HG02763 (cell line): ENCODE measurements at regions not wholly inside any gene's neighbourhood (a gene's known extent, or its start where the extent isn't known, plus 50 kb on each side); places are given as distances from the start of the nearest gene placed in this dataset.

Source experiments
- ATAC-seq: cut with Tn5 transposase; IDR thresholded peaks from one replicate; pipeline ENCODE4 v1.9.1; 2021; ENCODE audit warnings: mild to moderate bottlenecking, moderate library complexity; ENCODE audit not compliant: unreplicated experiment

DNA sequence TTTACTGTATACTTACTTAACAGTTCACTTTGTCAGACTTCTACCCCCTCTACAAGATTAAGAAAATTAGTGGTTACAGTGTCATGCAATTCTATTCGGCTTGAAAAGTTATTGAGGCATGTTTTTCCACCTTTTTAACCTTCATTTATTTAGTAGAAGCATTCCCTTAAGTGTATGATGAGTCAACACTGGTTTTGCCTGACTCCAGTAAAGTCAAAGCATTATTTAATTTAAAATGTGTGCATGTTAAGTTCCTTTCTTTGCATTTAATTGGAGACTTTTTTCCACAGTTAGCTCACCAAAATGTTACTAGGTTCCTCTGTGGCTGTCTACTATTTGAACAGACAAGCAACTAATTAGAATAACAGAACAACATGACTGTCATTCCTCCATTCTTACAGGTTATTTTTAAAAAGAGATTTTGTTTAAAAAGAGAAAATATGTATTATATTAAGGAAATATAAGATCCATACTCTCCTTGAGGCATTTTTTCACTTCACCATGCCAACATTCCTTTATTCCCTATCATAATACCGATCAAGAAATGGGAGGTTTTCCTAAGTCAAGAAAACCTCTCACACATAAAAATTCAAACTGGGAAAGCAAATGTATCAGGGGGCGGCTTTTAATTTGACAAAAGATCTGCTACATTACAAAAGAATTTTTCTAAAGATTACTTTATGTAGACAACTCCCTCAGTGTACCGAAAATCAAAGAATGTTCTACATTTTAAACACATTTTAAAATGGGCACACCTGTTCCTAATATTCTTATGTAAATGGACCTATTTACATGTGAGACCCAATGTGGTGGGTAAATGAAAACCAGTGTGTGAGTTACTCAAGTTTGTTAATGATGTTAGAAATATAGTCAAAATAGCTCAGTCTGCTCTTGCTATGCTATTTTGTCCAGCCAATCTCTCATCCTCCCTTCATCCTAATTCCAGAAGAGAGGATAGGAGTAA is 361.2 kb downstream of the UTRN start:
- no peak for ATAC-seq

DNA sequence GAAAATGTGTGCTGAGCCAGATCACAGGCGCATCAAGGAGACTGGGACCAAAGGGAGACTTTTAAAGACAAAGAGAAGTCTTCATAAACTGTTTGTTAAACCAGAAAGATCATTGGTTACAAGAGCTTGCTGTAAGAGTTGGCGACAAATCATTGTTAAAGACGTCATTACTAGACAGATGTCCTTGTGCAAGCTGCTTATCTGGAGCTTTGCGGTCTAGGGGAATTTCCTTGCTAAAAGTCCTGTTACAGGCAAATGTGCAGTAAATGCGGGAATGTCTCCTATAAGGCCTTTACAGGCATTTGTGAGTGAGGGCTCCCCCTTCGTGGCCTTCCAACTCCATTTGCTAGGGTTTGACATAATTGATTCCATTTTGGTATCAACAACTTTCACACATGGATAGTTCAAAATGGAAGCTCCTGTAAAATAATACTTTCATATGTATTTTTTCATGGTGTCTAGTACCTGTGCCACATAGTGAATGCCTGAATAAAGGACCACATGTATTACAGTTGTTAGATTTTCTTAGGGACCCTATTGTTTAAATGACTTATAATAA is 362.4 kb downstream of the UTRN start:
- ATAC-seq, result no peak

DNA sequence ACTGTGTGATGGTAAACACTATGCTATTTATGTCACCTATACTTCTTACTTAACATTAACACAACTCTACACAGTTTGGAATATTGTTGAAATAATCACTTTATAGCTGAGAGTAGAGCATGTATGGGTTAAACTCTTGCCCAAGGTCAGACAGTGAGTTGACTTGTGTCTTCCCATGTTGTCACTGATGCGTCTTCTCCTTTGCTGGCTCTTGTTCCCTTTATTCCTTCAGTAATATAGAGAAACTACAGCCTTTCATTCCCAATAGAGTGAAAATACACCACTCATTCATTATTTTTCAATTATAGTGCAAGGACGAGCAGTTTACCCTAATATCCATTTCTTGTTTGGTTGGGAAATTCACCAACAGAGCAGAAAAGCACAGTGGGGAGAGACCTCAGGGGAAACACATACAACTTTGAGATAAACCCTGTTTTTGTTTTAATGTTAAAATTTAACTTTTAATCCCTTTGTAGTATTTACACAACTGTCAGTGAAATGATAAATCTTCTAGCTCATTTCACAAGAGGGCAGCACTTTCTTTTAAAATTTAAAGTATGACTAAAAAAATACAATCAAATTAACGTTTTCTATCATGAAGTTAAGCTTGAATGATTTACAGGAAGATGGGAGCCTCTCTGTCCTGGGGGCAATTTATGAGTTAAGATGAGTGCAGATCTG is 363.0 kb downstream of the UTRN start:
- ATAC-seq, result no peak

DNA sequence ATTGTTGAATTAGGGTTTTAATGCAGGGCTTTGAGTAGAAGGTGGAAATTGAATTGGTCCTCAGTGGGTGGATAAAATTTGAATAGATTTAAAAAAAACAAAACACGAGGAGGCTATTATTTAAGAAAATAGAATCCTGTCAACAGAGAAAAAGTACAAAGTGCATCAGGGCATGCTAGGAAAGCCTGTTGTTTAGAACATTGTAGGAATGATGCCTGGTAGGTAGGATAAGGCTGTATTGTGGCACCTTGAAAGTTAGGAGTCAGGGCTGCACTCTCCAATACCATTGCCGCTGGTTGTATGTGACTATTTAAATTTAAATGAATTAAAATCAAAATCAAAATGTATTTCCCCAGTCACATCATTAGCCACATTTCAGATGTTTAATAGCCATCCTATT is 363.9 kb downstream of the UTRN start:
- no peak for ATAC-seq

DNA sequence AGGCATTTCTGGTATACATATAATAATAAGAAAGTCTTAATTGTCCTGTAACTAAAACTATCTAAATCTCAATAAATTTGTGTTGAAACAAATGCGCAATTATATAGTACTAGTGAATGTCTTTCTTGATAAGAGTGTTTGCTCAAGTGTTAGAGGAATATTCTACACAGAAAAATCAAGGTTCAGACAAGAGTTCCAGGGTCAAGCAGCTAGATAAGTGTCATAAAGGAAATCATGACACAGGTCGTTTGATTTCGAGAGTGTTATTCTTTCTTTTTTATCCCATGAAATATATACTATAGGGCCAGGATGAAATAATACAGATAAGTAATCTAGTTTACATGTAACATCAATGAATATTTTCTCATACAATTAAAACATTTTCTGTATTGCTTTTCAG is 366.1 kb downstream of the UTRN start:
- ATAC-seq, result no peak

DNA sequence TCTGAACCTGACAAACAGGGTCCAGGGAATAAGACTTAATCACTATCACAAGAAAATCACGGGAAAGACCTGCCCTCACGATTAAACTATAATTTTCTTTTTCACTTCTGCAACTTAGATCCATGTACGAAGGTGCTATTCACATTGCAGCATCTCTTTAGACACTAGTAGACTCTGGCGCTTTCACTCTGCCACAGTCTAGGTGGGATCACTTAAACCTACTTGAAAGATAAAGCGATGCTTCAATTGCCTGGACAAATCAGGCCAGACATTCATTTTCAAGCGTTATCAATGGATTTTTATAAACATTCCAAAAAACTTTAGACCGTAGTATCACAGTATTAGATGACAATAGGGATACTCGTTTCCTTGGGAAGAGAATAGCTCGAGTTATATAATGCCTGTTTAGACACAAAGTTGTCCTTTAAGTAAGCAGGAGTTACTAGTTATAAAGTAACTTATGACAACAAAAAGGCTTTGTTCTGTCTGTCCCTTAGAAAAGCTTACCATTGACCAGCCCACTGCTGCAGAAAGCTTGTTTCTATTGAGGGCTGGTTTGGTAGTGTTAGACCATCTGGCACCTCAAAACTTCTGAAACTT is 367.3 kb downstream of the UTRN start:
- no peak for ATAC-seq

DNA sequence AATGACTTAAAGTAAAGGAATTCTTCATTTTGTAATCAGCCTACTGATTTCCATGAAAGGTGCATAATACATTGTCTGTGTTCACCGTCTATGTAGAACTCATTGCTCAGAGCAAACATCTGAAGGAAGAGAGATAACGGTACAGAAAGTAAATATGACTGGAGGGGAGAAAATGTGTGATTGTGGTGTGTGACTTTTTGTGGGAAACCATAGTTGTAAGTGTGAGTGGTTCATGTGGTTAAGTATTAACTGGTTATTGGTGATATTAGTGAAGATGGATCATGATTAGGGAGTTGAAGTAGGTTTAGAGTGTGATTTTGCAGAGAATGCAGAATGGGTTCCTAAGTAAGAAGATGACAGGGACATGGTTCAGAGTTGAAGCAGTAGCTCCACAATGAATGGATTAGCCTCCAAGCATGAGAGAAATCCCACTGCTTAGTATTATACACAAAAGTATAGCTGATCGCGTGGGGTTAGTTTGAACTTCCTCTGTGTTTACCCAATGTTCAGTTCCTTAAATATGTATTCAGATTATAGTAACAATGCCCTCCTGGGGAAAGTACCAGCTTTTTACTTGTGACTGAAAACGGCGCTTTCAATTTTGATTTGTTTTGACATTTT is 368.9 kb downstream of the UTRN start:
- peak; percentile 97 for ATAC-seq

DNA sequence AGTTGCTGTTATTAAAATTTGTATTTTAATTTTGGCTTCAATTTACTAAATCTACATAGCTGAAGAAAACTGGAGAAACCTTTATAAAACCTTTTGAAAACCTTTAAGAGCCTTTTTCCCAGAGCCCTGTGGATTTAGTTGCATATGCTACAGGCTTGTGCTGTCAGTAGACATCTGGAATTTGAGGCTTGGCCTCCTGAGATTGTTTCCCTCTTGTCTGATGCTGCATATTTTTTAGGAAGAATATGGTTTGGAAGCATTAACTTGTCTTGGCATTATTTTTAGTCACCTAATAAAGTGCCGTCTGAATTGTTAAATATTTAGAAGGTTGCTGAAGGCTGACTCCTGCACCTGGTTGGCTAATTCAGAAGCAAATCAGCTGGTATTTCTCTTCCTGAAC is 369.4 kb downstream of the UTRN start:
- ATAC-seq, result peak; percentile 7

DNA sequence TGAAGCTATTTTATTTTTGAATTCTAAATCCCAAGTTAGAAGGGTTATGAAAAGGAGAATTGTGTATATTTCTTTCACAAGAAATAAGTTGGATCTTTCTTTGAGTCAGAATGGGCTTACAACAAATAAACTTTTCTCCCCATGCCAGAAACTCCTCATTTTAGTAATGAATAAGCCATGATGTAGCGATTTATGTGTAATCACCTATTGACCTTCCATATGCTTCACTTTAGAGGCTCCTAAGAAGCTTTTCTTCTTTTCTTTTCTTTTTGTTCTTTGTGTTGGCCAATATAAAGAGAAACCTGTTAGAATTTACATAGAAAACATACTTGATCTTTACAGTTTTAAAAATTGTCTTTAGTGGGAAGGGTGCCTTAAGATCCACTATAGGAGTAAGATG is 370.2 kb downstream of the UTRN start:
- no peak for ATAC-seq

DNA sequence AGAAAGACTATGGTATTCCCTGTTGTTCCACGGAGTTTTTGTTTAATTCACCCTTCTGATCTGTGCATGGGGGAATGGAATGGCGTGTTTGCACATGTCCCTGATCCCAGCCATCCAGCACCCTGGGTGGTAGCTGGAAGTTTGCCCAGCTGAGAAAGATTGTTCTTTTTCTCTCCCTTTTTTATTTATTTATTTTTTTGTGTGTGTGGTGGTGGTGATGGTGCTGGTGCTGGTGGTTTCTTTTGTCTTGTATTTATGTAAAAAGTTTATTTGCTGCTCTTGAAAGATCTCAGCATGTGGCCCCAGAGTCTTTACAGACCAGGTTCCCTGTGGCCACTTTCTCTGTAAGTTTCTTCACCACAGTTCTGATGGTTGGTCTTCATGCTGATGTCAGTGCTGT is 372.6 kb downstream of the UTRN start:
- no peak for ATAC-seq

DNA sequence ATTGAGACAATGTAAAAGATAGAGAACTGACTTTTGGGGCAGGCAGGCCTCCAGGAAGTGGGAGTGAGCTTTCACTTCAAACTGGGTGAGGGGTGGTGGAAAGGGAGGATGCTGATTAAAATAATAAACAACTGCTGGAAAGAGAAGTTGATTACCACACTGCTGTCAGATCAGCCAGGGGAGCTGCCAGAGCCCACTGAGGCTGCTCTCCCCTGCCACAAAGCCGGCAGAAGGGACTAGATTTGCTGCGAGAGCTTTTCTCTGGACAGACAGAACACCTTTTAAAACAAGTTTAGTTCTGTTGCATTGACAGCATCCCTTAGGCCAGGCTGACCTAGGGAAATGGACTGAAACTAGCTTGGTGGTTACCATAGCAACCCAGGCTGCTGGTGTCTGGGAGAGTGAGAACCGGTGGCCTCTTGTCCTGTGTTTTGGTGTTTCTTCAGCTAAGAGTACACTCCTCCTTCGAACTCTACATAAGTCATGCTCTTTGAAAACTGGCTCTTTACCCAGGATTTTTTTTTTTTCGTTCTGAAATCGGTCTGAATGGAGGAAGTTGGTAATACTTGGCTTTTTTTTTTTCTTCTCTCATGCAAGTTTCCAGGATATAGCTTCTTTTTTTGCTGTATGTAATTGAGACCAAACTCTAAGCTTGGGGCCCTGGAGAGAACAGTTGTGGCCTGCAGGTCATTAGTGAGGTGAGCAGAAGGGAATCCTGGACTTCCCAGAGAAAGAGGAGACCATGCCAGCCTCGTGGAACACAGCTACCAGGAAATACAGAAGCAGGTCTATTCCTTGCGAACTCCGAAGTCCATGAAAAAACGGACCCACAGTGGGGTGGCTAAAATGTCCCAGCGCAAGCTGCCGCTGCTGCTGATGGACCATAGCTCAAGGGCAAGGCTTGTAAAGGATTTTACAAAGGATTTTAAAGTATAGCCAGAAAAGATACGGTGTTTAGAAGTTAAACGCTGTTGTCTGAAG is 374.4 kb downstream of the UTRN start:
- ATAC-seq, result peak; percentile 81

DNA sequence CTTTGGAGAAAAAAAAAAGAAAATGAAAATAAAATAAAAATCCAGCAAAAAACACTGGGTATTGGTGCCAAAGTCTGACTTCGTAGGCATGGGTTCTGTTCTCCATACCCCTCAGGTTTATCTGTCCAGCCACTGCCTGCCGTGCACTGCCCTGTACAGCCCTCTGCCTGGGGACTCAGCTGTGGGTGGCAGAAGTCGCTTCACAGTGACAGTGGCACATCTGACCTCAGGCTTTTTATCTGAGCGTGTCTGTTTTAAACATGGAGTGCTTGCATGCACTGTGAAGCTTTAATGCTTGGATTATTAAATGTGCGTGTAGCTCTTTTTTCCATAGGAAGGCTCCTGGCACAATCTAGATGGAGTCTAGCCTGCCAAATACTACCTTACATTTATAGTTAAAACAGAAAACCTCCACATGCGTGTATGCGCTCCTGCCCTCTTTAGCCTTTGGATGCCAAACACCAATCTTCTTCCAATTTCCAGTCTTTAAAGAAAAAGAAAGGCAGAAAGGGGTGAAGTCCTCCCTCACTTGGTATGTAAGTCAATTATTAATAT is 375.5 kb downstream of the UTRN start:
- no peak for ATAC-seq

DNA sequence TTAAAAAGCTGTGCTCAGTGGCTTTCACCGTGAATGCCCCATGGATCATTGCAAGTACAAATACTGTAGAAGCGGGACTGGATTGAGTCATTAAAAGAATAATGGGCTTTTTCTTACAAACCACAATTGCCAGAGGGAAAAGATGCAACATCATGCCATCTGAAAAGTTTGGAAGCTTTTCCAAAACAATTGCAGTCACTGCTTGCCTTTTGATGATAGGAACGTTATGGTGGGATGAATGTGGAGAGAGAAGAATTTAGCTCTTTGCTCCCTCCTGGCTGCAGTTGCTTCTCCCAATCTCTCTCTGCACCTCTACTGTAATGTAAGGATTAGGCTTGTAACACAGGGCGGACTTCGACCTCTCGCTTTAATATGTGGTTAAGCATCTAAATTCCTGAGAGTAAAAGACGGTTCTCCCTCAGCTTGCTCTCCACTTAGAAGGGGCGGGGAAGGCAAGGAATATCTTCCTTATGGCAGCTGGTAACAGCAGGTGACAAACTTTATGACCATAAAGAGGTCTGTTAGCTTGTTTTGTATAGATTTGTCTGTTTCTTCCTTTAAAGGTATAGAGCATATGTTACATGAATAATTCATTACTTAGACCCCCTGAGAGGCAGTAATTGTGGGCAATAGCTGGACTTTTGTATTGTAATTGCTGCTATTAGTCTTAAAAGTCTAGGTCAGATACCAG is 376.1 kb downstream of the UTRN start:
- no peak for ATAC-seq

DNA sequence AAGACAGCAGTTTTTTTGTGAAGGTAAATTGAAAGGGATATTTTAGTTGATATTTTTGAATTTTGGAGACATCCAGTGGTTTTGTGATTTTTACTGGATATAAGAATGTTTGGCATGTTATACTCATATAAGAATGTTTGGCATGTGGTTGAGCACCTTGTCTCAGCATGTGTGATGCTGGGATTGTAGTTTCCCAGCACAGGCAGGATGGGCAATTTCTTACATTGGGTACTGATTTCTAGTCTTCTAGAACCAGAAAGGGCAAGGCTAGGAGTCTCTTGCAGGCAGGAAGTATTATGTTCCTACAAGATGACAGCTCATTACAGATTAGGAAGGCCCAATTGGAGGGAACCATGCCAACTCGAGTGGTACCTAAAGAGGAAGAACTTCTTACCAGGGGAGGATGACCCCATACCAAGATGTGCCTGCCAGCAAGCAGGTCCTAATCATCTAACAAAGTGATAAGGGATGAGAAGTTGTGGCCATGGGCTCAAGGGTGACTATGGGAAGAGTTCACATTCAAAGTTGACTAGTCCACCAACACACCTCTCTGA is 377.8 kb downstream of the UTRN start:
- ATAC-seq, result no peak

DNA sequence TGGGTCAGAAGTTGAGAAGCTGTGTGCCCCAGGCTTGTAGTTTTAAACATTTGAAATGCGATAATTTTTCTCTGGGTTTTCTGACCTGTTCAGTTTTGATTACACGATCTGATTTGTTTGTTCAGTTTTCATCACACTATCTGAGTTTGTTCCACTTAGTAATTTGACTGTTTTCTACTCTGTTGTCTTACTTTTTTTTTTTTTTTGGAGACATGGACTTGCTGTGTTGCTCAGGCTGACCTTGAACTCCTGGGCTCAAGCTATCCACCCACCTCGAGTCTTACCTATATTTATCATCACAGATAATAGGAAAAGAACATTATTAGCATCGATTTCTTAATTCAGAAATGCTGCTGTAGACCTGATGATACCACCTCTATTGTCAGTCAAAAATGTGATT is 379.1 kb downstream of the UTRN start:
- no peak for ATAC-seq

DNA sequence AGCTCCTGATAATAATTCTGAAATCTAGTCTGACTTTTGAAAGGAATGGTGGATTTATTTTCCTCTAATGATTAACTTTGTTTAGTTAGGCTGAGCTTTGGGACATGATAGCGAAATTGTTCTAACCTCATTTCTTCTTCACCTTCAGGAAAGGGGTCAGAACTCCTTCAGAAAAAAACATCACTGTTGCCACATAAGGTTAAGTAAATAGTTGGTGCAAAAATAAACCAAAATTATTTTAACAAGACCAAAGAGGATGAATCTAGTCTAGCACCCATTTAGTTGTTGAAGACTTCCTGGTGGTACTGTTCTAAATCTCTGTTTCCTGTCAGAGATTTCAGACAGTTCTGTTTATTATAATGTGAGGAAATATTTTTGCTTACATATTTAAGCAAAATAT is 379.8 kb downstream of the UTRN start:
- no peak for ATAC-seq

DNA sequence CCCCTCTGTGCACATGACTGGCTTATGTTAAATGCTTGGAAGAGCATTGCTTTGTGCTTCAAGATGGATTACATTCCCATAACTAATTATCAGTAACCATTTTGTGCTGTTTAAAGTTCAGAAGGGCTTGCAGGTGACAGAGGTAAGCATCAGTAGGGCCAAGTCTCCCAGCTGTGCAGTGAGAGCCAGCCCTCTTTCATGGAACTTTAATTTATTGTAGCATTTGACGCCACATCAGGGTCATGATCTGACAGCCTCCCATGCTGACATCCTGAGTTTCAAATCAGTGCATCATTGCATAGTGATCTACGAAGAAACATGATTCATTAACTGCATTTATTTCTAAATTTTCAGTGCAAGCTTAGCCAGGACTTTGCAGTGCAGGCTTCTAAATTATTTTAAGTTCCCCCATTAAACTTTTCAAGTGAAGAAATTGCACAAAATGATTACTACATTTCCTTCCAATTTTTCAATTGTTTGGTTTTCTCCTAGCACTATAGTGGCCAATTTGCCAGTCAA is 380.9 kb downstream of the UTRN start:
- no peak for ATAC-seq

DNA sequence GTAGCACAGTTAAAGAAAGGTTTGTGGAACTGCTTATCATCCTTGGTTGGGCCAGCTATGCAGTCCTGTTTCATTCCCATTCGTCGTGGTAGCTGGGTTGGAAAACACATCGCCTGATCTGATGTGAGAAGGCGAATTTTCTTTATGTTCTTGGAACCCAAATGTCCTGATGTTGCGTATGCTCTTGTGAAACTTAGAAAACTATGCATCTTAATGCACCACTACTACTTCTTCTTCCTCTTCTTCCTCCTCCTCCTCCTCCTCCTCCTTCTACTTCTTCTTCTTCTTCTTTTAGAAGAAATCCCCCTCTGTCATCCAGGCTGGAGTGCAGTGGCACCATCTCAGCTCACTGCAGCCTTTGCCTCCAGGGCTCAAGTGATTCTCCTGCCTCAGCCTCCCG is 381.6 kb downstream of the UTRN start:
- ATAC-seq, result no peak
